Progenitor cell of endocrine pancreas (in vitro differentiated cells): ENCODE measurements at regions not wholly inside any gene's neighbourhood (a gene's known extent, or its start where the extent isn't known, plus 50 kb on each side); places are given as distances from the start of the nearest gene placed in this dataset.

Experiments used
- DNase-seq: peaks from one replicate; pipeline ENCODE4 v3.0.0; 2021; ENCODE audit warnings: low spot score; ENCODE audit not compliant: unreplicated experiment
- H3K27ac Mint-ChIP-seq: 2 replicates; pipeline ENCODE4 v1.8.0; 2021; ENCODE audit warnings: mild to moderate bottlenecking, moderate library complexity, mixed read lengths
- H3K27me3 Mint-ChIP-seq: 2 replicates; pipeline ENCODE4 v1.8.0; 2021; ENCODE audit warnings: mixed read lengths
- H3K36me3 Mint-ChIP-seq: 2 replicates; pipeline ENCODE4 v1.8.0; 2022; ENCODE audit warnings: mixed read lengths; ENCODE audit not compliant: insufficient read depth
- H3K4me1 Mint-ChIP-seq: 2 replicates; pipeline ENCODE4 v1.8.0; 2021; ENCODE audit warnings: low read depth, mixed read lengths
- H3K4me3 Mint-ChIP-seq: 2 replicates; pipeline ENCODE4 v1.8.0; 2021; ENCODE audit warnings: low read depth, mild to moderate bottlenecking, moderate library complexity, mixed read lengths
- H3K9me3 Mint-ChIP-seq: 2 replicates; pipeline ENCODE4 v1.8.0; 2021; ENCODE audit warnings: low read depth, mixed read lengths
- CTCF ChIP-seq: fragments of 200-600 bp; sonication (generic); IDR thresholded peaks from one replicate; pipeline ENCODE4 v1.5.0; 2021; ENCODE audit warnings: antibody characterized with exemption, mild to moderate bottlenecking; ENCODE audit not compliant: unreplicated experiment

- no peak for TF ChIP-seq CTCF
- peaks cover 3% of the 10 kb centered on the region for H3K27me3 Mint-ChIP-seq
Observed at GRCh38 chr11:122220321-122220720, 104.3 kb upstream of the BLID start.

GRCh38 chr11:122219791-122220190 is 103.8 kb upstream of the BLID start:
- no peak for TF ChIP-seq CTCF
- Mint-ChIP-seq H3K36me3 (no peaks in the 10 kb centered on the region), H3K9me3 (no peaks in the 10 kb centered on the region), H3K27me3 (peaks cover 3% of the 10 kb centered on the region), H3K4me3 (no peak overlapping the region), H3K4me1 (no peaks in the 10 kb centered on the region), H3K27ac (no peak overlapping the region)
- no peak for DNase-seq

More at GRCh38 chr11:122220321-122220720, 104.3 kb upstream of the BLID start:
- no peak overlapping the region for H3K4me3 Mint-ChIP-seq
- H3K9me3 Mint-ChIP-seq: no peaks in the 10 kb centered on the region
- no peak for DNase-seq
- H3K27ac Mint-ChIP-seq: no peak overlapping the region
- H3K36me3 Mint-ChIP-seq: no peaks in the 10 kb centered on the region
- H3K4me1 Mint-ChIP-seq: no peaks in the 10 kb centered on the region

- peak; percentile 65 for DNase-seq
- peaks cover 3% of the 10 kb centered on the region for H3K27me3 Mint-ChIP-seq
- peak; percentile 90 for TF ChIP-seq CTCF
Observed at GRCh38 chr11:122215244-122215992, 99.4 kb upstream of the BLID start.

GRCh38 chr11:122214567-122214966 is 98.6 kb upstream of the BLID start:
- Mint-ChIP-seq H3K4me1 (no peaks in the 10 kb centered on the region), H3K27me3 (no peaks in the 10 kb centered on the region), H3K9me3 (no peaks in the 10 kb centered on the region), H3K27ac (no peak overlapping the region), H3K4me3 (no peak overlapping the region), H3K36me3 (no peaks in the 10 kb centered on the region)
- no peak for TF ChIP-seq CTCF
- DNase-seq: no peak

More at GRCh38 chr11:122215244-122215992, 99.4 kb upstream of the BLID start:
- no peaks in the 10 kb centered on the region for H3K4me1 Mint-ChIP-seq
- no peak overlapping the region for H3K4me3 Mint-ChIP-seq
- no peaks in the 10 kb centered on the region for H3K36me3 Mint-ChIP-seq
- no peaks in the 10 kb centered on the region for H3K9me3 Mint-ChIP-seq
- H3K27ac Mint-ChIP-seq: no peak overlapping the region

GRCh38 chr11:122214080-122214479 is 98.1 kb upstream of the BLID start:
- Mint-ChIP-seq H3K4me1 (no peaks in the 10 kb centered on the region), H3K27ac (no peak overlapping the region), H3K9me3 (no peaks in the 10 kb centered on the region), H3K27me3 (no peaks in the 10 kb centered on the region), H3K4me3 (no peak overlapping the region), H3K36me3 (no peaks in the 10 kb centered on the region)
- no peak for TF ChIP-seq CTCF
- DNase-seq: no peak
